Right lobe of liver (tissue), 6 donors: ENCODE measurements at regions not wholly inside any gene's neighbourhood (a gene's known extent, or its start where the extent isn't known, plus 50 kb on each side); places are given as distances from the start of the nearest gene placed in this dataset.

Source experiments
- ATAC-seq, 4 donors: fragments of 200-7000 bp; cut with Tn5 transposase; one replicate each; pipeline ENCODE4 v1.9.1; 2020; ENCODE audit warnings: mild to moderate bottlenecking in 4 of 4, moderate library complexity in 4 of 4
- DNase-seq, 3 donors: peaks; one replicate each; pipeline ENCODE4 v3.0.0-alpha.2; 2020
- H3K27ac ChIP-seq, 3 donors: fragments of 200-600 bp; one replicate each; pipeline ENCODE4 v1.8.0; 2022
- H3K27me3 ChIP-seq, 2 donors: fragments of 200-600 bp; one replicate each; pipeline ENCODE4 v1.8.0; 2022
- H3K36me3 ChIP-seq, 4 donors: fragments of 200-600 bp; sonication (generic) in 1 of 4; one replicate each; pipeline versions ENCODE4 v1.5.1 to v1.8.0; 2017 to 2022; ENCODE audit warnings: control low read depth in 1 of 4
- H3K4me1 ChIP-seq, 4 donors: fragments of 200-600 bp; sonication (generic) in 1 of 4; one replicate each; pipeline versions ENCODE4 v1.5.1 to v1.8.0; 2017 to 2022; ENCODE audit warnings: control low read depth in 1 of 4
- H3K4me3 ChIP-seq, 3 donors: fragments of 200-600 bp; one replicate each; pipeline ENCODE4 v1.8.0; 2022
- H3K9me3 ChIP-seq, 4 donors: fragments of 200-600 bp; sonication (generic) in 1 of 4; one replicate each; pipeline versions ENCODE4 v1.5.1 to v1.8.0; 2017 to 2022; ENCODE audit warnings: control low read depth in 1 of 4
- POLR2A ChIP-seq: fragments of 450-650 bp; IDR thresholded peaks from one replicate; pipeline ENCODE4 v1.6.1; 2017; ENCODE audit warnings: antibody characterized with exemption, mild to moderate bottlenecking
- WGBS: methylation state at CpG from one replicate; pipeline ENCODE4 v1.1.6; 2018; ENCODE audit warnings: low coverage, low lambda C conversion rate; ENCODE audit not compliant: insufficient coverage; ENCODE audit errors: missing lambda C conversion rate; 5-methylcytosine and 5-hydroxymethylcytosine counted together
- intact Hi-C, 2 donors: fragments of 100-400 bp; cut with DNase I; formaldehyde crosslinking; loops; one replicate each; pipeline versions ENCODE4 v1.11.2 to v1.14.1; 2022
- TF ChIP-seq, protein P1 (sequence below), 4 donors: fragments of 200-600 bp in 3 of 4; fragments of 450-650 bp in 1 of 4; IDR thresholded peaks; one replicate each; pipeline versions ENCODE4 v1.5.1 to v1.8.0; 2016 to 2022; ENCODE audit warnings: antibody characterized with exemption in 4 of 4, mild to moderate bottlenecking in 2 of 4
- donor health status: DM: no; HTN: yes; CAD: no.
- donor health status: DM: no; HTN: no; CAD: no.
- donor health status: DM: no; HTN: no; CAD: no.
- donor health status: DM: no; HTN: yes; CAD: no.
- donor health status: DM: no; HTN: yes; CAD: no.

DNA sequence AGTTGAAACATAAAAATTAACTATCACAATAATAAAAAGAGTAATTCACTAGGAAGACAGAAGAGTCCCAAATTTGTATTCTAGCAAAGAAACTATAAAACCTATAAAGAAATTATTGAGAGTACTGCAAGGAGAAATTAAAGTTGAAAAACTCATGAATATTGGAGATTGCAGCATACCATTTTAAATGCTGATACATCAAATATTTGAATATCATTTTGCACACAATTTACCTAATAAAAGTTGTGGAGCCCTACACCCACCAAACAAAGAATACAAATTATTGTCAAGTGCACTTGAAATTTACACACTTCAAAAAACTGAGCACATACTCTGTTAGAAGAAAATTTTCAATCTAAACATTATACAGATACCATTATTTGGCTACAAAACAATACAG lies 531.6 kb upstream of the SMIM21 start:
- TF ChIP-seq, protein P1, sequence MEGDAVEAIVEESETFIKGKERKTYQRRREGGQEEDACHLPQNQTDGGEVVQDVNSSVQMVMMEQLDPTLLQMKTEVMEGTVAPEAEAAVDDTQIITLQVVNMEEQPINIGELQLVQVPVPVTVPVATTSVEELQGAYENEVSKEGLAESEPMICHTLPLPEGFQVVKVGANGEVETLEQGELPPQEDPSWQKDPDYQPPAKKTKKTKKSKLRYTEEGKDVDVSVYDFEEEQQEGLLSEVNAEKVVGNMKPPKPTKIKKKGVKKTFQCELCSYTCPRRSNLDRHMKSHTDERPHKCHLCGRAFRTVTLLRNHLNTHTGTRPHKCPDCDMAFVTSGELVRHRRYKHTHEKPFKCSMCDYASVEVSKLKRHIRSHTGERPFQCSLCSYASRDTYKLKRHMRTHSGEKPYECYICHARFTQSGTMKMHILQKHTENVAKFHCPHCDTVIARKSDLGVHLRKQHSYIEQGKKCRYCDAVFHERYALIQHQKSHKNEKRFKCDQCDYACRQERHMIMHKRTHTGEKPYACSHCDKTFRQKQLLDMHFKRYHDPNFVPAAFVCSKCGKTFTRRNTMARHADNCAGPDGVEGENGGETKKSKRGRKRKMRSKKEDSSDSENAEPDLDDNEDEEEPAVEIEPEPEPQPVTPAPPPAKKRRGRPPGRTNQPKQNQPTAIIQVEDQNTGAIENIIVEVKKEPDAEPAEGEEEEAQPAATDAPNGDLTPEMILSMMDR (IDR thresholded peaks at IDR 0.05): no peak
- no peak for TF ChIP-seq POLR2A
- Histone ChIP-seq H3K9me3 (no peaks in the 10 kb centered on the region), H3K4me3 (no peak overlapping the region), H3K4me1 (no peaks in the 10 kb centered on the region), H3K36me3 (no peaks in the 10 kb centered on the region), H3K27ac (no peak overlapping the region), H3K27me3 (no peaks in the 10 kb centered on the region)
- intact Hi-C loops: no loop called here
- ATAC-seq: no peak
- DNase-seq: no peak

DNA sequence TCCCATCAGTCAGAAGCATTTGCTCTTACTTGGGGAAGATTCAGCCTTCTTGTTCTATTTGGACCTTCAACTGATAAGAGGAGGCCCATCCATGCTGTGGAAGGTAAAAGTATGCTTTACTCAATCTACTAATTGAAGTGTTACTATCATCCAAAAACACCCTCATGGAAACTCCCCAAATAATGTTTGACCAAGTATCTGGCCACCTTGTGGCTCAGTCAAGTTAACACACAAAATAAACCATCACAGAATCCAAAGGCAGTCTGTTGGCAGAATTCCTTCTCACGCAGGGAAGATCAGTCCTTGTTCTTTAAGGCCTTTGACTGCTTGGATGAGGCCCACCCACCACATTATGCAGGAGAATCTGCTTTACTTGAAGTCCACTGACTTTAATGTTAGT lies 531.2 kb upstream of the SMIM21 start:
- H3K4me1 ChIP-seq: no peaks in the 10 kb centered on the region
- no peaks in the 10 kb centered on the region for H3K36me3 ChIP-seq
- no peaks in the 10 kb centered on the region for H3K9me3 ChIP-seq
- H3K27ac ChIP-seq: no peak overlapping the region
- intact Hi-C loops: no loop called here
- ATAC-seq (no peak), DNase-seq (no peak)
- H3K27me3 ChIP-seq: no peaks in the 10 kb centered on the region
- TF ChIP-seq, protein P1 (IDR thresholded peaks at IDR 0.05): no peak
- no peak for TF ChIP-seq POLR2A
- no peak overlapping the region for H3K4me3 ChIP-seq
- WGBS: 67% methylated on average over 1 of the region's 1 CpG

DNA sequence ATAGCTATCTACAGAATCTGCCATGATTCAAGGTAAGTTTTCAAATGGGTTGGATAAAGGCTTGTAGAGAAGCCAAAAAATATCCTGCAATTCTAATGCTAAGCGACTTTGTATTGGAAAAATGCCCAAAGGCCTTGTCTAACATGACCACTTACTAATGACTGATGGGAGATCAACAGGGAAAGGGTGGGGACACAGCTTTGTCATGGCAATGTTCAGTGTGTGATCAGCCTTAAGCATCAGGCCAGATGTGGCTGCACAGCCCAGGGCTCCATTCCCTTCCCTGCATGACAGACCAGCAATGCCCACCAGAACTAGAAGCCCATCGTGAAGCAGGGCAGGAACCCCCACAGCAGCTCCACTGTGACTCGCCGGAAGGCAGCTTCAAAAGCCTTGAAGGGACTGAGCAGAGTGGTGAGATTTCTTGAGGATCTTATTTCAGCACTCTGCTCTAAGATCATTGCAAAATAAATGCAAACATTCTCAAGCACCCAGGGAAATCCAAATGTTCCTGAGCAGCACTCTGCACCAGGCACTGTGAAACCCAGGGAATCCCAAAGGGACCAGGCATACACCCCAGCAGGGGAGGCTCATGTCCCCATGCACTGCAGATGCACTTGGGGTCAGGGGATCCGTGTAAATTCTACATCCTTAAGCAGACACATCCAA lies 517.9 kb upstream of the SMIM21 start:
- Histone ChIP-seq H3K4me1 (no peaks in the 10 kb centered on the region), H3K27ac (no peak overlapping the region), H3K36me3 (no peaks in the 10 kb centered on the region), H3K27me3 (no peaks in the 10 kb centered on the region), H3K4me3 (no peak overlapping the region), H3K9me3 (peaks cover 0 to 6% (median 0%) of the 10 kb centered on the region in 4 donors)
- DNase-seq (no peak), ATAC-seq (no peak)
- intact Hi-C loops: no loop called here
- WGBS: 45% methylated on average over 3 of the region's 5 CpGs
- no peak for TF ChIP-seq POLR2A
- TF ChIP-seq, protein P1 (IDR thresholded peaks at IDR 0.05): no peak

DNA sequence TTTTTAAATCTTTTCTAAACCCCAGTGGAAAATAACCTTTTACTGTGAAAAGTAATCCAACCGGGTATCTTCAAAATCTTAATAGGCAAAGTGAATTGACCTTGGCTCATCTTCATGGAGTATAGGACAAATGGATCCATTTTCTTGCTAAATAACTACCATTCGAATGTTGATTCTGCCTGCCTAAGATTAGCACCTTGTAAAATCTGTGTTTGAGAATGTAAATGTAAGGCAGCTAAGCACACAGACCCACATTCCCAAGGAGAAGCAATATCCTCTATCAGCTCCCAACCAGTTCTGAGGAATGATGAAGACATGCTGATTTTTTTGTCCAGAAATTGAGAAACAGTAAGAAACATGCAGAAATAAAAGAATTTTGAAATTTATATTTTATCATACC lies 509.8 kb upstream of the SMIM21 start:
- Histone ChIP-seq H3K36me3 (no peaks in the 10 kb centered on the region), H3K4me1 (no peaks in the 10 kb centered on the region), H3K27ac (no peak overlapping the region), H3K27me3 (no peaks in the 10 kb centered on the region), H3K9me3 (no peaks in the 10 kb centered on the region), H3K4me3 (no peak overlapping the region)
- DNase-seq: no peak
- no peak for TF ChIP-seq POLR2A
- TF ChIP-seq, protein P1 (IDR thresholded peaks at IDR 0.05): no peak
- no peak for ATAC-seq
- intact Hi-C loops: no loop called here
- WGBS: 29% methylated on average over 2 of the region's 2 CpGs

DNA sequence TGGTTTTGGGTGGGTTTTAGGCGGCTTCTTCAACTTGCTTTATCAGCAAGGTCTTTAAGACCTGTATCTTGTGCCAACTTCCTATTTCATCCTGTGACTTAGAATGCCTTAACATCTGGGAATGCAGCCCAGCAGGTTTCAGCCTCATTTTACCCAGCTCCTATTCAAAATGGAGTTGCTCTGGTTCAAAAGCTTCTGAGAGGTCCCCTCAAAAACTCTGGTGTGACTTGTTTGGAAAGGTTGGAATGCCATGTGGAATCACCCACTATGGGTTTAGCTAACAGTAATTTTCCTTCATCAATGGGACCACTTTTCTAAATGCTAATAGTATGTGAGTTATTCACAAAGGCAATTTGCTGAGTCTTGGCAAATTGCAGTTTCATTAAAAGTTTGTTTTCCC lies 509.4 kb upstream of the SMIM21 start:
- no peak for ATAC-seq
- WGBS: 36% methylated on average over 1 of the region's 1 CpG

More for the DNA sequence above, 509.4 kb upstream of the SMIM21 start:
- Histone ChIP-seq H3K4me1 (no peaks in the 10 kb centered on the region), H3K4me3 (no peak overlapping the region), H3K27me3 (no peaks in the 10 kb centered on the region), H3K9me3 (no peaks in the 10 kb centered on the region), H3K27ac (no peak overlapping the region), H3K36me3 (no peaks in the 10 kb centered on the region)
- no peak for DNase-seq
- intact Hi-C loops: no loop called here
- TF ChIP-seq, protein P1 (IDR thresholded peaks at IDR 0.05): no peak
- TF ChIP-seq POLR2A: no peak
